Activated CD4-positive, alpha-beta T cell treated with anti-CD3 and anti-CD28 coated beads for 36 hours (primary cell): ENCODE measurements at regions not wholly inside any gene's neighbourhood (a gene's known extent, or its start where the extent isn't known, plus 50 kb on each side); places are given as distances from the start of the nearest gene placed in this dataset. TPM values are rescaled to one million over a fixed set of nuclear protein-coding genes. Genes with fewer than 3 reads are reported as not detected.
"Not testable (repeated sequence)": the region's sequence is repeated elsewhere in the genome, so short reads cannot be mapped to it uniquely, and the experiment has no call there.

Experiments used
- ATAC-seq: fragments of 200-7000 bp; cut with Tn5 transposase; one replicate; pipeline ENCODE4 v1.10.0; 2021; ENCODE audit warnings: mild to moderate bottlenecking, moderate library complexity
- CTCF ChIA-PET: fragments of 350-600 bp; sonication (Branson Sonifier 250); formaldehyde crosslinking; loops from one replicate; lab custom pipeline; 2021; ENCODE audit warnings: antibody characterized with exemption; lab: Charles Lee
- POLR2A ChIA-PET: fragments of 350-600 bp; sonication (Branson Sonifier 250); formaldehyde crosslinking; loops from one replicate; lab custom pipeline; 2021; ENCODE audit warnings: antibody characterized with exemption, inconsistent platforms; lab: Charles Lee
- DNase-seq: peaks from one replicate; pipeline ENCODE4 v3.0.0-alpha.2; 2020
- H3K27ac Mint-ChIP-seq: one replicate; pipeline ENCODE4 v1.8.0; 2021; ENCODE audit warnings: mixed read lengths
- H3K27me3 Mint-ChIP-seq: one replicate; pipeline ENCODE4 v1.8.0; 2021; ENCODE audit warnings: mixed read lengths
- H3K36me3 Mint-ChIP-seq: one replicate; pipeline ENCODE4 v1.8.0; 2021; ENCODE audit warnings: low read depth, mixed read lengths
- H3K4me1 Mint-ChIP-seq: one replicate; pipeline ENCODE4 v1.8.0; 2021; ENCODE audit warnings: mixed read lengths
- H3K4me3 Mint-ChIP-seq: one replicate; pipeline ENCODE4 v1.8.0; 2021; ENCODE audit warnings: mild to moderate bottlenecking, moderate library complexity, mixed read lengths
- H3K9me3 Mint-ChIP-seq: one replicate; pipeline ENCODE4 v1.8.0; 2021; ENCODE audit warnings: low read depth, mixed read lengths
- intact Hi-C, 2 experiments: fragments of 100-400 bp; cut with DNase I in 1 of 2; cut with micrococcal nuclease in 1 of 2; formaldehyde crosslinking; loops; one replicate each; pipeline versions ENCODE4 v1.14.2 to v1.15.1; 2022 to 2024; cut with DNase I, micrococcal nuclease
- microRNA-seq: library from miRNA; unstranded; fragments of <30 nt; microRNA quantifications from one replicate; pipeline ENCODE4 v1.2.0, GENCODE V29; 2021; ENCODE audit warnings: borderline replicate concordance

DNA sequence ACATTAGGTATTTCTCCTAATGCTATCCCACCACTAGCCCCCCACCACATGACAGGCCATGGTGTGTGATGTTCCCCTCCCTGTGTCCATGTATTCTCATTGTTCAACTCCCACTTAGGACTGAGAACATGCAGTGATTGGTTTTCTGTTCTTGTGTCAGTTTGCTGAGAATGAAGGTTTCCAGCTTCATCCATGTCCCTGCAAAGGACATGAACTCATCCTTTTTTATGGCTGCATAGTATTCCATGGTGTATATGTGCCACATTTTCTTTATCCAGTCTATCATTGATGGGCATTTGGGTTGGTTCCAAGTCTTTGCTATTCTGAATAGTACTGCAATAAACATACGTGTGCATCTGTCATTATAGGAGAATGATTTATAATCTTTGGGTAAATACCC, 68.4 kb upstream of the RASA1 start:
- H3K4me3 Mint-ChIP-seq, H3K27me3 Mint-ChIP-seq, H3K36me3 Mint-ChIP-seq, ATAC-seq, CTCF ChIA-PET, H3K27ac Mint-ChIP-seq, H3K9me3 Mint-ChIP-seq, POLR2A ChIA-PET, intact Hi-C loops, DNase-seq: not testable (repeated sequence)
- H3K4me1 Mint-ChIP-seq: peaks cover 15% of the 10 kb centered on the region

DNA sequence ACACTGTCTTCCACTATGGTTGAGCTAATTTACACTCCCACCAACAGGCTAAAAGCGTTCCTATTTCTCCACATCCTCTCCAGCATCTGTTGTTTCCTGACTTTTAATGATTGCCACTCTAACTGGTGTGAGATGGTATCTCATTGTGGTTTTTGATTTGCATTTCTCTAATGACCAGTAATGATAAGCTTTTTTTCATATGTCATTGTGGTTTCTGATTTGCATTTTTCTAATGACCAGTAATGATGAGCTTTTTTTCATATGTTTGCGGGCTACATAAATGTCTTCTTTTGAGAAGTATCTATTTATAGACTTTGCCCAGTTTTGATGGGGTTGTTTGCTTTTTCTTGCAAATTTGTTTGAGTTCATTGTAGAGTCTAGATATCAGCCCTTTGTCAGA, 68.0 kb upstream of the RASA1 start:
- H3K27me3 Mint-ChIP-seq, H3K9me3 Mint-ChIP-seq, CTCF ChIA-PET, H3K4me3 Mint-ChIP-seq, H3K27ac Mint-ChIP-seq, POLR2A ChIA-PET, DNase-seq, intact Hi-C loops, ATAC-seq, H3K36me3 Mint-ChIP-seq: not testable (repeated sequence)
- H3K4me1 Mint-ChIP-seq: peaks cover 13% of the 10 kb centered on the region

DNA sequence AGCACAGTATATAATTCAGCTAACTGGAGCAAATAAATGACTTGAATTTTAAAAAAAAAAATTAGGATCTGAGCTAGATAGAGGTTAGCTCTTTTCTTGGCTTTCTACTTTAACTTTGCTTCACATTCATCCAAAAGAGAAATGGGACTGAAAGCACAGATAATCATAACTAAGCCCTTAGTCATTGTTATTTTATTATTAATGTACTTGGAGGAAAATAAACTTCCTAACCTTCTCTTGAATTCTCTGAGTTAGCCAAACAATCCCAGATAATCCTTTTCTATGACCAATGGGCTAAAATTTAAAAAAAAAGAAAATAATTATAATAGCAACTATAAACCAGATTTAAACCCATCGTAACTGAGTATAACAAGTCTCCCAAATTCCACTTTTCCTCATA, 57.6 kb upstream of the RASA1 start:
- DNase-seq: no peak
- Mint-ChIP-seq H3K36me3 (no peaks in the 10 kb centered on the region), H3K4me1 (peaks cover 11% of the 10 kb centered on the region), H3K27me3 (no peaks in the 10 kb centered on the region), H3K9me3 (no peaks in the 10 kb centered on the region), H3K4me3 (no peak overlapping the region), H3K27ac (no peak overlapping the region)
- ChIA-PET CTCF (no interaction called here), POLR2A (no interaction called here)
- no peak for ATAC-seq
- intact Hi-C loops: no loop called here

DNA sequence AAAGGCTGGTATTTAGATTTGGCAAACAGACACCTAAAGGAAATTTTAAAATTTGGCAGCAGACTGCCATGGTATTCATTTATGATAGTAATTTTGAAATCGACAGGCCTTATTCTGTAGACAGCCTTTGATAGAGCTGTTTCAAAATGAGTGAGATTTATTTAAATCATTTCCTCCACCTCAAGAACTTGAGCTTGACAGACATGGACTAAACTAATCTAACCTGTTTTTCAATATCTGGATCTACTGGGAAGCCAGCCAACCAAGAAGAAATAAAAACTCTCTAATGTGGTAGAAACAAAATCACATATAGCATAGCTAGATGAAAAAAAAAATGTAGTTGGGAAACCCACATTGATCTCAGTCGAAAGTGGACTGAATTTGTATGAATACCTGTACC, 56.9 kb upstream of the RASA1 start:
- Mint-ChIP-seq H3K4me3 (no peak overlapping the region), H3K27ac (no peak overlapping the region), H3K27me3 (no peaks in the 10 kb centered on the region), H3K36me3 (no peaks in the 10 kb centered on the region), H3K4me1 (peaks cover 12% of the 10 kb centered on the region), H3K9me3 (no peaks in the 10 kb centered on the region)
- POLR2A ChIA-PET: no interaction called here
- no peak for DNase-seq
- CTCF ChIA-PET: no interaction called here
- peak; percentile 60 for ATAC-seq
- intact Hi-C loops: no loop called here

DNA sequence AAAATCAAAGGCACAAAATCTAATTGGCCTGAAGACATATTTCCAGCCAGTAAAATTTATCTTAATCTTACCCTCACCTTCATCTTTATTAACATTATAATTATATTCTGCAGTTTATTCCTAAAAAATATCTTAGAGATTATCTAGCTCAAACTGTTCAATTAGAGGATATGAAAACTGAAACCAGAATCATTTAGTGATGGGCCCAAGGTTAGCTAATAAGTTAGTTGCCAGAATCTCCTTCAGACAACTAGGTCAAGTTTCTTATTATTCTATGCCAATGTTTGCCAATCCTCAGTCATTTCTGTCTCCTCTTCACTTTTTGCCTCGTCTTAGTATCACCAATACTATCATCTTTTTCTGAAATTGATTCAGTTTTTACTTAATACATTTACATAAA, 56.0 kb upstream of the RASA1 start:
- no peaks in the 10 kb centered on the region for H3K36me3 Mint-ChIP-seq
- no peak overlapping the region for H3K27ac Mint-ChIP-seq
- no peak for DNase-seq
- ATAC-seq: no peak
- H3K9me3 Mint-ChIP-seq: no peaks in the 10 kb centered on the region
- ChIA-PET CTCF (interaction anchor here (0.7 kb wide), 1 partner anchor 28 kb away, joined by 3 read pairs; no protein-coding TSS in a partner anchor), POLR2A (no interaction called here)
- no peaks in the 10 kb centered on the region for H3K27me3 Mint-ChIP-seq
- intact Hi-C loops: no loop called here
- peaks cover 12% of the 10 kb centered on the region for H3K4me1 Mint-ChIP-seq
- no peak overlapping the region for H3K4me3 Mint-ChIP-seq

DNA sequence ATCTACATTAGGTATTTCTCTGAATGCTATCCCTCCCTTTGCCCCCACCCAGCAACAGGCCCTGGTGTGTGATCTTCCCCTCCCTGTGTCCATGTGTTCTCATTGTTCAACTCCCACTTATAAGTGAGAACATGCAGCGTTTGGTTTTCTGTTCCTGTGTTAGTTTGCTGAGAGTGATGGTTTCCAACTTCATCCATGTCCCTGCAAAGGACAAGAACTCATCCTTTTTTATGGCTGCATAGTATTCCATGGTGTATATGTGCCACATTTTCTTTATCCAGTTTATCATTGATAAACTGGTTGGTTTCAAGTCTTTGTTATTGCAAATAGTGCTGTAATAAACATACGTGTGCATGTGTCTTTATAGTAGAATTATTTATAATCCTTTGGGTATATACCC, 55.5 kb upstream of the RASA1 start:
- CTCF ChIA-PET, H3K9me3 Mint-ChIP-seq, H3K27ac Mint-ChIP-seq, ATAC-seq, intact Hi-C loops, H3K4me3 Mint-ChIP-seq, H3K36me3 Mint-ChIP-seq, POLR2A ChIA-PET, H3K27me3 Mint-ChIP-seq, DNase-seq: not testable (repeated sequence)
- H3K4me1 Mint-ChIP-seq: peaks cover 12% of the 10 kb centered on the region

DNA sequence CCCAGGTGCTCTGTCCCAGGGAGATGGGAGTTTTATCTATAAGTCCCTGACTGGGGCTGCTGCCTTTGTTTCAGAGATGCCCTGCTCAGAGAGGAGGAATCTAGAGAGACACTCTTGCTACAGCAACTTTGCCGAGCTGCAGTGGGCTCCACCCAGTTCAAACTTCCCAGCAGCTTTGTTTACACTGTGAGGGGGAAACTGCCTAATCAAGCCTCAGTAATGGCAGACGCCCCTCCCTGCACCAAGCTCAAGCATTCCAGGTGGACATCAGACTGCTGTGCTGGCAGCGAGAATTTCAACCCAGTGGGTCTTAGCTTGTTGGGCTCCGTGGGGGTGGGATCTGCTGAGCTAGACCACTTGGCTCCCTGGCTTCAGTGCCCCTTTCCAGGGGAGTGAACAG, 50.2 kb upstream of the RASA1 start:
- H3K36me3 Mint-ChIP-seq, DNase-seq, ATAC-seq, H3K27me3 Mint-ChIP-seq, H3K9me3 Mint-ChIP-seq, H3K4me1 Mint-ChIP-seq, H3K27ac Mint-ChIP-seq, H3K4me3 Mint-ChIP-seq, intact Hi-C loops, POLR2A ChIA-PET: not testable (repeated sequence)
- CTCF ChIA-PET: interaction anchor here (0.6 kb wide), 1 partner anchor 76 kb away, joined by 3 read pairs; no protein-coding TSS in a partner anchor

Small RNAs in the stretch of these regions (microRNA-seq; reads per million reads assigned to microRNA genes)
- not detected for gene MIR4280
